ENCODE measurements at regions not wholly inside any gene's neighbourhood (a gene's known extent, or its start where the extent isn't known, plus 50 kb on each side); places are given as distances from the start of the nearest gene placed in this dataset.

DNA sequence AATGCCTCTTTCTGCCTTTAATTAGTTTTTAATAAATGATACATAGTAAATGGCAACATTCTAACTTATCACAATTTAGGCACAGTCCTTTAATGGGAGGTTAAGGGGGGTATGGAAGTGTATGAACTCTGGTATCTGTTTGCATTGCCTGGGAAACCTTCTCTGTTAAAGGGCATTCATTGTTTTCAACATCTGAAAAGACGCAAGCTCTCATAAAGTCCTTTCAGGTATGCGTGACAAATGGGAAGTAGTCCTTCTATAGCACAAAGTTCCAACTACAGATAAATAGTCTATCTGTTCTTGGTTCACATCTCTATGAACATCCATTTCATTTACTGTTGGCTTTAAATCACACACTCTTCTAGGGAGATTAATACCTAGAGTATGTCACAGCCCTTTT is 298.0 kb upstream of the PMFBP1 start:
- TF ChIP-seq CTCF (IDR thresholded peaks at IDR 0.05) (no peak), POLR2A (IDR thresholded peaks at IDR 0.05) (no peak)

All from right lobe of liver (tissue), 4 donors.